ENCODE measurements at regions not wholly inside any gene's neighbourhood (a gene's known extent, or its start where the extent isn't known, plus 50 kb on each side); places are given as distances from the start of the nearest gene placed in this dataset.

- DNase-seq = no peak
Measured at GRCh38 chr7:3193379-3194120, 107.5 kb upstream of the SDK1 start.

DNA sequence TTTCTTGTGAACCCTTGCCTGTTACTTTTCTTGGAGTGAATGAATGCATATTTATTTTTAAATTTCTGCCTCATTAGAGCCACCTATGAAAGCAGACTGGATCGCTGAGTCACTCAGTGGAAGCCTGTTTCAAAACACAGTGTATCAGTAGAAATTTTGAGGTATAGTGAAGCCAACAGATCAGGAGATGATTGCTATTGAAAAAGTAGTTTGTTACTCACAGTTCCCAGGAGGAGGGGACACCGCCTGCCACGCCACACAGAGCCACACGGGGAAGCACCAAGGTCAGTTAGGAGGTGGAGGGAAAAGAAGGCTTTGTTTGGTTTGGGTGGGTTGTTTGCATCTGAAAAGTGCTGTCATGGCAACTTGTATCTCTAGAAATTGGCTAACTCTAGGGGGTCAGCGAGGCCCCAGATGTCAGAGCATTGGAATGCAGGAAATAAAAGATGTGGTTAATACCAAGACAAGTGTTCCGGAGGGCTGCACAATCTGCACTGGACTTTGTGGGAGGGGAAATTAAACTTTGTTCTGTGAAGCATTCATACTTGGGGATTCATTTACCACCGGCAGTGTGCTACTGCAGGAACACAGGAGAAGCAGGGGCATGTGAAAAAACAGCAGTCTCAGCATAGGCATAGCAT is 106.4 kb upstream of the SDK1 start:
- no peak for DNase-seq

DNA sequence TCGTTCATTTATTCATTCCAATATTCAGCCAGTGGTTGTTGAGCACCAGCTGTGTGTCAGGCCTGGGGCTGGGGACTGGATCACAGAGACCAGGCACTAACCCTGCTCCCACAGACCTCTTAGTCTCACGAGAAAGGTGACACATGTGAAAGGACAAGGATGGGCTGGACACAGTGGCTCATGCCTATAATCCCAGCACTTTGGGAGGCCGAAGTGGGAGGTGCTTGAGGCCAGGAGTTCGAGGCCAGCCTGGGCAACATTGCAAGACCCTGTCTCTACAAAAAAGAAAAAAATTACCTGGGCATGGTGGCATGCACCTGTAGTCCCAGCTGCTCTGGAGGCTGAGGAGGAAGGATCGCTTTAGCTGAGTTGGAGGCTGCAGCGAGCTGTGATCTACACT is 105.9 kb upstream of the SDK1 start:
- DNase-seq = no peak

- DNase-seq = no peak
Measured at GRCh38 chr7:3196629-3197400, 104.2 kb upstream of the SDK1 start.

- DNase-seq = no peak
Measured at GRCh38 chr7:3197567-3198213, 103.4 kb upstream of the SDK1 start.

GRCh38 chr7:3198316-3198715 is 102.7 kb upstream of the SDK1 start:
- no peak for DNase-seq

- no peak for DNase-seq
Measured at GRCh38 chr7:3200504-3200903, 100.5 kb upstream of the SDK1 start.

DNA sequence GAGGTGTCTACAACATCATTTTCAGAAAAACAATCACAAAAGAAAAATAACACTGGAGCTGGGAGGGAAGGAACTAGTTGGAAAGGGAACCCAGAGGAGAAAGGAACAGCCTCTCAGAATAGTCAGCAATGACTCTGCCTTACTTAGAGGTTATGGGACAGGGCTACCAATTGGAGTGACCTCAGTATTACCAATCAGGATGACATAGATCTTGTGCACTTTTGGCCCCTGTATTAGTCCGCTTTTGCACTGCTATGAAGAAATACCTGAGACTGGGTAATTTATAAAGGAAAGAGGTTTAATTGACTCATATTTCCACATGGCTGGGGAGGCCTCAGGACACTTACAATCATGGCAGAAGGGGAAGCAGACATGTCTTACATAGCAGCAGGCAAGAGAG is 99.7 kb upstream of the SDK1 start:
- DNase-seq = no peak

DNA sequence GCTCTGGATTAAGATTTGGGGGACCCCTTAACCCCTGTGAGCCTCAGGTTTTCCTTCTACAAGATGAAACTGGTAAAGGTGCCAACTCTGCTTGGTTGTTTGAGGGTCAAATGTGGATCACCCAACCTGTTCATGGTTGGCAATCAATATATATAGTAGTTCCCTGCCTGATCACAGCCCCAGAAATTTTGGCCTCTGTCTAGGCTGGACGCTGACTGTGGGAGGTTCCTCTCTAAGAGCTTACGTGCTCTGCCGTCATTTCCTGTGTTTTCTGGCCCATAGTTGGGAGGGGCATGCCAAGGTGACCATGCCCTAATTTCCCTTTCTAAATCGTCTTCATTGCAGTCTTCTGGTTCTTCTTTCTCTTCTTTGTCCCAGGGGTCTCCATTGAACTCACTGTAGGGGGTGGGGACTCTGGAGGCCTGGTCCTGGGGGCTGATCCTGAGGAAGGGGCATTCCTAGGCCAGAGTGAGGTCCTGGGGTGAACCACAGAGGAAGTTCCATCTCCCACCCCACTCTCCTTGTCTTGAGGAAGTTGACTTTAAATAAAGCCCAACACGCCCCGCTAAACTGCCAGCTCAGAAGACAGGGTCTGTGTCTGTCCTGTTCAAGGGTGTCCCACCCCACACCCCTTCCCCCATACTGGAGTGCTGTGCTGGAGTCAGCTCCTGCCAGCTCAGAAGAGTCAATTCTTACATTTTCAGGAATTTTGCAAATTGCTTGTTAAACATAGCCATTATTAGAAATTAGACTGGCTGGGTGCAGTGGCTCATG is 98.9 kb upstream of the SDK1 start:
- DNase-seq = peak in 3 of 51 donors; percentile 6 to 11 (median 6)

GRCh38 chr7:3204526-3204925 is 96.5 kb upstream of the SDK1 start:
- DNase-seq = no peak

DNA sequence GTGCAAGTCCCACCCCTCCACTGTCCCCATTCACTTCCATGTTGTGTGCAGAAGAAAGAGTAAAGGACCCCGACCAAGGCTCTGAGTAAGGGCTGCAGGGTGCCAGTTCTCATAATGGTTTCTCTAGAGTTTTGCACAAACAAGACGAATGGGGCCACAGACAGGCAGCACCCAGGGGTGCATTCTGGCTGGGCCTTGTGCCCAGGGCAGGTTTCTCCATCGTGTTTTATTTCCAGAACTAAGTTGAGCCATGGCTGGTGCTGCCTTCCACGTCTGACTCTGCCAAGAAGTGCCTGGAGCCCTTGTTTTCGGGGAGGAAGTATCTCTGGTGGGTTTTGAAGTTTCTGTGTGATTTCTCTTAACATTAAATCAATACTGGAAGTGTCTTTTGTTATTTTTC is 95.0 kb upstream of the SDK1 start:
- no peak for DNase-seq

GRCh38 chr7:3206771-3207191 is 94.3 kb upstream of the SDK1 start:
- no peak for DNase-seq

- DNase-seq = no peak
Measured at GRCh38 chr7:3207387-3207902, 93.6 kb upstream of the SDK1 start.

GRCh38 chr7:3210531-3210930 is 90.5 kb upstream of the SDK1 start:
- no peak for DNase-seq

DNA sequence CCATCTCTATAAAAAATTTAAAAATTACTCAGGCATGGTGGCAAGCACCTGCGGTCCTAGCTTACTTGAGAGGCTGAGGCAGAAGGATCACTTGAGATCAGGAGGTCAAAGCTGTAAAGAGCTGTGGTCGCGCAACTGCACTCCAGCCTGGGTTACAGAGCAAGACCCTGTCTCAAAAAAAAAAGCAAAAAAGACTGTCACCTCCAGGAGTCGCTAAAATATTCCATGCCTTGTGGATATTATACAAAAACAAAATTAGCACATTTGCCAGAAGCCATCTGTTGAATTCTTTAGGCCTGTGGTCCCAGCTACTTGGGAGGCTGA is 87.0 kb upstream of the SDK1 start:
- no peak for DNase-seq

DNA sequence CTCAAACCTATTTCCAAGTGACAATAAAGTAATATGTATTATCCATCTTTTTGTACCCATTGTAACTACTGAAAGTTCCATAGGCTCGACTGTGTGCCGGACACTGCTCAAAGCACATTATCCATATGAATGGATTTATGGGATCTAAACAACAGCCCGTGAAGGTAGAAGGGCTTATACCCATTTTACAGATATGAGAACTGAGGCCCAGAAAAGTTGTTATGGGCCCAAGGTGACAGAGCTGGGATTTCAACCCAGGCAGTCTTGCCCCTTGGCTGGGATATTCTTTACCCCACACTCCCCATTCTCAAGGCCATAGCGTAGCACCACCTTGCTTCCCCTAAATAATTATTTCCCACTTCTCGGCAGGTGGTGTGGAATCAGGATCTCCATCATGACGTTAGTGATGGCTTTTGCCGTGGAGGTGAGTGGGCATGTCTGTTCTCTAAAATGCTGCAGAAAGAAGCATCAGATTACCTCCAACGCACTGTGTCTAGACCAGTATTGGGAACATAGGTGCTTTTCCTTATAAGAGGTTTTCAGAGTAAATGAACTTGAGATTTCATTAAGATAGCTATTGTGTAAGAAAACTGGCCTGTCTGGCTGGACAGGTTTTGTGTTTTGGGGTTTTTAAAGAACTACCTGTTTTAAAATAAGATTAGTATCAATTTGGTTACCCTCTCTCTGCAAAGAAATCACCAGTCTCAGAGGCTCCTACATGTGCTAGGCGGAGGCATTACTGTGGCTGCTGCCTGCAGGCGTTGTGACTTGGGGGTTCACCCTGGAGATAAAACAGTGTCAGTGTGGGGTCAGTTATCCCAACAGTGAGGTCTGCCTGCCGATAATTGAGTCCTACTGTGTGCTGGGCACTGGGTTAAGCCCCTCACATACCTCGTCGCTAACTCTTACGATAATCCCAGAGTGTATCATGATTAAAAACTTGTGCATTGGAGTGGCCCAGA is 85.1 kb upstream of the SDK1 start:
- no peak for DNase-seq

DNA sequence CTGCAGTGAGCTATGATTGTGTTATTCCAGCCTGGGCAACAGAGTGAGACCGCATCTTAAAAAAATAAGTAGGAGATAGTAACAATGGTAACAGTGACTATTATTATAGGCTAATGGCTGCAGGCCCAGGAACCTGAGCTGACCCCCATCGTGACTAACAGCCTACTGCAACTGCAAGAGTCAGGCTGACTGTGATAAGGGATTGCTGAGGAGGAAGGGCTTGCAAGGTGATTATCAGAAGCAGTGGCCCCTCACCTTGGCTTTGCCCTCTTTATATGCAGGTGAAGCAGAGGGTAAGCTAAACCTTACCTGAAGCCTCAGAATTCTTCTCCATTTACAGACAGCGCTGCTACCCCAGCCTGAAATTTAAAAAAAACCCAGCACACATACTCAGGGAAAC is 83.9 kb upstream of the SDK1 start:
- no peak for DNase-seq

DNA sequence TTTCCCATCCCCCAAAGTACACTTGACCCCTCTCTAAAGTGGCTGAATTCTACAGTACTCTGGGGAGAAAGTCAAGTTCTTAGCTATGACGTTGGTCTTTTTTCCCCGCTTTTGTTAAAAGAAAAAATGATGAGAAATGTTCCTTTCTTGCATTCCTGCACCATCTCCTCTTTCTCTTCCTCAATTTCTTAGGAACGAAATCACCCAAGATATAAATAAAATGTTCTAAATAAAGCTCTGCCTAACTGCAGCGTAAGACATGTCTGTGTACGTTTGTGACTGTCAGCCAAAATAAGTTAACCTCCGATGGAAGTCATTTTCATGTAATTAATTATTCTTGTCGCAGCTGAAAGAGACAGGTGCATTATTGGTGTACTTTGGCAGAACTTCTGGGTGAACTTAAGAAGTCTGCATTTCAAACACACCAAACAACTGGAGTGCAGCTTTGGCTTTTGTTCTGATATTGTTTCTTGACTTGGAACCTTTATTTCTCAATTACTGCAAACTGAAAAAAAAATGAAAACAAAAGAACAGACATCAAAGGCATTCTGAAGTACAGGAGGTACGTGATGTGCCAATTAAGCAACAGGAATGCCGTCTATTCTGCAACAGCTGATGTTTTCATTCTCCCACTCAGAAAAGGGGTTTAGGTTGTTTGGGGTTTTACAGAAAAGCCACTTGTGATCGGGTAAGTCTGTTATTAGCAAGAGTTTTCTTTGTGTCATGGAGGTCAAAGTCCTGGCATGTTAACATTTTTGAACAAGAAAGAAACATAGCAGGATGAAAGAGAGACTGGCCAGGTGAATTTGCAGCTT is 82.4 kb upstream of the SDK1 start:
- DNase-seq = peak in 1 of 51 donors; percentile 5

DNA sequence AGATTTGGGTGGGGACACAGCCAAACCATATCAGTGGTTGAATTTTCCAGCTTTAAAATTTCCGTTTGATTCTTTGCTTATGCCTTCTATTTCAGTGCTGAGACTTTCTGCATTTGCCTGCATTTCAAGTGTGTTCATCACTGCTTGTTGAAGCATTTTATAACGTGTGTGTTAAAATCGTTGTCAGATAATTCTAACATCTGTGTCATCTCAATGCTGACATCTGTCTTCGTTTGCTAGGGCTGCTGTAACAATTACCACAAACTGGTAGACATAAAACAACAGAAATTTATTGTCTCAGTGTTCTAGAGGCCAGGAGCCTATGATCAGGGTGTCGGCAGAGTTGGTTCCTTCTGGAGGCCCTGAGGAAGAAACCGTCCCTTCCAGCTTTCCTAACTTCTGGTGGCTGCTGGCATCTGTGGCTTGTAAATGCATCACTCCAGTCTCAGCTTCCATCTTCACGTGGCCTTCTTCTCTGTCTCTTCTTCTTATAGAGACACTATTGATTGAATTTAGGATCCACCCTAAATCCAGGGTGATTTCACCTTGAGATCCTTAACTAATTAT is 71.1 kb upstream of the SDK1 start:
- DNase-seq = no peak

All from hypothalamus (tissue), 51 donors.